ENCODE measurements at regions not wholly inside any gene's neighbourhood (a gene's known extent, or its start where the extent isn't known, plus 50 kb on each side); places are given as distances from the start of the nearest gene placed in this dataset.

DNA sequence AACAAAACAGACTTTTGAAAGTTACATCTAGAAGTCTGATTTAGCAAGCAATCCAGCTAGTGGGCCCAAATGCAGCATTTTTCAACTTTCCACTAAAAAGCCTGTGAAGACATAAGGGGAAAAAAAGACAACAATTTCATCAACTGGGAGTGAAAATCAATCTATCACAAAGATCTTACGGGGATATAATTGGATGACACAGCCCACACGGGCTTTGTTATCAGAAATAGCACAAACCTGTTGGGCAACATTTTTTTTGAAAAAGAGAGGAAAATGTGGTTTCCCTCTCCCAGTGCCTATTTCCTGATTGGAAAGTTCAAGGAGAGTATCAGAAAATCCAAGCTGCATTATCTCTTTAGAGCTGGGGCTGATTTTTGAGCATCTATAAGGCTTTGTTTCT, 132.7 kb downstream of the EVA1A start:
- H3K9me3 ChIP-seq, result no peaks in the 10 kb centered on the region
- H3K4me3 ChIP-seq, result no peak overlapping the region
- no peak for DNase-seq (ENCODE audit: low spot score in 2 of 2)
- H3K27ac ChIP-seq, result no peak overlapping the region
- TF ChIP-seq POLR2A (IDR thresholded peaks at IDR 0.05) (no peak), POLR2AphosphoS5 (IDR thresholded peaks at IDR 0.05) (no peak)
- TF ChIP-seq, protein P1, sequence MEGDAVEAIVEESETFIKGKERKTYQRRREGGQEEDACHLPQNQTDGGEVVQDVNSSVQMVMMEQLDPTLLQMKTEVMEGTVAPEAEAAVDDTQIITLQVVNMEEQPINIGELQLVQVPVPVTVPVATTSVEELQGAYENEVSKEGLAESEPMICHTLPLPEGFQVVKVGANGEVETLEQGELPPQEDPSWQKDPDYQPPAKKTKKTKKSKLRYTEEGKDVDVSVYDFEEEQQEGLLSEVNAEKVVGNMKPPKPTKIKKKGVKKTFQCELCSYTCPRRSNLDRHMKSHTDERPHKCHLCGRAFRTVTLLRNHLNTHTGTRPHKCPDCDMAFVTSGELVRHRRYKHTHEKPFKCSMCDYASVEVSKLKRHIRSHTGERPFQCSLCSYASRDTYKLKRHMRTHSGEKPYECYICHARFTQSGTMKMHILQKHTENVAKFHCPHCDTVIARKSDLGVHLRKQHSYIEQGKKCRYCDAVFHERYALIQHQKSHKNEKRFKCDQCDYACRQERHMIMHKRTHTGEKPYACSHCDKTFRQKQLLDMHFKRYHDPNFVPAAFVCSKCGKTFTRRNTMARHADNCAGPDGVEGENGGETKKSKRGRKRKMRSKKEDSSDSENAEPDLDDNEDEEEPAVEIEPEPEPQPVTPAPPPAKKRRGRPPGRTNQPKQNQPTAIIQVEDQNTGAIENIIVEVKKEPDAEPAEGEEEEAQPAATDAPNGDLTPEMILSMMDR (IDR thresholded peaks at IDR 0.05), result no peak
- no peaks in the 10 kb centered on the region for H3K4me1 ChIP-seq
- H3K27me3 ChIP-seq, result no peaks in the 10 kb centered on the region
- no peaks in the 10 kb centered on the region for H3K36me3 ChIP-seq
- intact Hi-C loops (cut with DNase I; ENCODE audit: low total_unique reads), result no loop called here

DNA sequence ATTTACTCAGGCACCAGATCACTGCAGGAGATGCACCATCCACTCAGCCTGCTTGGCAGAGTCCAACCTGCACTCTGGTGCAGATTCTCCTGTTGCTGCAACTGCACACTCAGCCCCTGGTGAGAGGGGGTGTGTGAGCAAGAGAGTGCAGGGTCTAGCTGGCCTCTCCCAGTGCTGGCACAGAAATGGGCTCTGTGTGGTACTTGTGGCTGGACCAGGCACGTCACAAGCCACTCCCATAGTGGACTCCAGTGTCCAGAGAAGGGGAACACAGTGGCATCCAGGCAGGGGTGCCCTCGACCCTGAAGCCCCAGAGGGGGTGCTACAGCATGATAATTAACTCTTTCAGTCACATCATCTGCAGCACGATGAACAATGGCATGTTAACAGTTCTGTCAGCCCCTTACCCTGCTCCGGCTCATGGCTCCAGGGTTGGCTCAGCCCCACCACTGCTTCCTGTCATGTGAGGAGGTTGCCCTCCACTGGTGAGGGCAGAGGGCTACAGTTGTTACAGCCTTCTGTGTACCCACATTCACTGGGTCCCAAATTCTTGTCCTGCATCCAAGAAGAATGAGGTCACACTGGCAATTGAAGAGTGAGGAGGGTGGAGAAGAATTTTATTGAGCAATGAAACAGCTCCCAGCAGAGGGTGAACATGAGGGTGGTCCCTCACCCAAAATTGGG, 135.7 kb downstream of the EVA1A start:
- no peak for DNase-seq (ENCODE audit: low spot score in 2 of 2)

DNA sequence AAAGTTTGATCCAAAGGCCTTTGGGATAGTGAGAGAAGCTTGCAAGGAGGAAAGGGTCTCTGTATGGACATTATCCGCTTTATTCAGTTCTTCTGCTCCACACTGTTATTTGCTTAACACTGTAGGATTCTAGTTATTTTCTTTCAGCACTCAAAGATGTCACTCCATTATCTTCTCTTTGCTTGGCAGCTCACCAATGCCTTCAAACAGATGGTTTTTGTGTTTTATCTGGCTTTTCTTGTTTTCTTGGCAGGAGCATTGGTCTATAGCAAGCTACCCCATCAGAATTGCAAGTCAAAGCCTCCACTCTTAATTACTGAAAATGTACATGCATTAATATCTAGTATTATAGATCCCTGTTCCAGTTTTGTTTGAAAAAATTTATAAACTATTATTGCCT, 138.8 kb downstream of the EVA1A start:
- intact Hi-C loops (cut with DNase I; ENCODE audit: low total_unique reads), result no loop called here
- H3K36me3 ChIP-seq, result no peaks in the 10 kb centered on the region
- H3K27ac ChIP-seq, result no peak overlapping the region
- no peak for TF ChIP-seq POLR2AphosphoS5 (IDR thresholded peaks at IDR 0.05)
- TF ChIP-seq, protein P1 (IDR thresholded peaks at IDR 0.05), result no peak
- no peak for TF ChIP-seq POLR2A (IDR thresholded peaks at IDR 0.05)
- no peaks in the 10 kb centered on the region for H3K4me1 ChIP-seq
- H3K9me3 ChIP-seq, result no peaks in the 10 kb centered on the region
- DNase-seq (ENCODE audit: low spot score in 2 of 2), result no peak
- H3K27me3 ChIP-seq, result no peaks in the 10 kb centered on the region
- no peak overlapping the region for H3K4me3 ChIP-seq

More for the DNA sequence above, 135.7 kb downstream of the EVA1A start:
- TF ChIP-seq POLR2A (IDR thresholded peaks at IDR 0.05) (no peak), POLR2AphosphoS5 (IDR thresholded peaks at IDR 0.05) (no peak)
- TF ChIP-seq, protein P1 (IDR thresholded peaks at IDR 0.05), result no peak
- no peaks in the 10 kb centered on the region for H3K36me3 ChIP-seq
- no peak overlapping the region for H3K27ac ChIP-seq
- H3K27me3 ChIP-seq, result no peaks in the 10 kb centered on the region
- no peaks in the 10 kb centered on the region for H3K9me3 ChIP-seq
- no peaks in the 10 kb centered on the region for H3K4me1 ChIP-seq
- intact Hi-C loops (cut with DNase I; ENCODE audit: low total_unique reads), result no loop called here
- H3K4me3 ChIP-seq, result no peak overlapping the region

DNA sequence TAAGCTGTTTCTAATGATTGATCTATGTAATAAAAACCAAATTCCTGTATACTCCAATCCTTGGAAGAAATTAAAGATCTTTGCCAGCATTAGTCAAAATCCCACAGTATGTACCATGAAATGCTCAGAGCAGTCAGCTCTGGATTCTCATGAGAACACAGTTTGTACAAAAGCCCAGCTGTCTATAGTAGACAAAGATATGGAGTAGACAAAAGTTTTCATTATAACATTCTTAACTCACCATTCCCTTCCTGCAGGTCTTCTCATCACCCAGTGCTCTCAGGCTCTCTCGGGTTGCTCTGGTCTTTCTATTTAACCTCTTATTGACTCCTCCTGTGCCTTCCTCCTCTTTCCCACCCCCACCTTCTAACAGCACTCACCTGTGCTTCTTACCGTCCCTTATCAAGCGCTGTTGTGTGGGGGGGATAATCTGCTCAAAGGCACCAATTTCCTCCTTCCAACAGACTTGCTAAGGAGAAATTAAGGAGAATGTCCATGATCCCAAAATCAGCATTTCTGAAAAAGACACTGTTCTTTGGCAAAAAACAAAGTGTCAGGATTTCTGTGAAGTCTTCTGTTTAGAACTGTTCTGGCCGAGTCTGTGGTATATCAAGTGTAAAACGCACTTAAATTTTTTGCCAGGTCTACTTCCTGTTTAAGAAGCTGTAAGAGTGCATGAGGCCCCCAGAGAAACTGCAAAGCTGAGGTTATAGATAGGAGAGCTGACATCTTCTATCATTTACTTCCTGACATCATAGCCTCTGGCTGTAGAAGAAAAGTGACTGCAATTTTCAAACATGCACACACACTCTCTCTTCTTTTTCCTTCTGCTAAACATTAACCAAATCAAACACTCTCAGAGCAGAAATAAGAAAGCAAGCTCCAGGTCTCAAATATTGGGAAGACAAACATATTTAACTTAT, 144.1 kb downstream of the EVA1A start:
- H3K9me3 ChIP-seq, result no peaks in the 10 kb centered on the region
- no peak for DNase-seq (ENCODE audit: low spot score in 2 of 2)
- TF ChIP-seq POLR2A (IDR thresholded peaks at IDR 0.05) (no peak), POLR2AphosphoS5 (IDR thresholded peaks at IDR 0.05) (no peak)
- TF ChIP-seq, protein P1 (IDR thresholded peaks at IDR 0.05), result no peak
- H3K36me3 ChIP-seq, result no peaks in the 10 kb centered on the region
- no peak overlapping the region for H3K27ac ChIP-seq
- intact Hi-C loops (cut with DNase I; ENCODE audit: low total_unique reads), result no loop called here
- H3K4me1 ChIP-seq, result no peaks in the 10 kb centered on the region
- H3K4me3 ChIP-seq, result no peak overlapping the region
- no peaks in the 10 kb centered on the region for H3K27me3 ChIP-seq

DNA sequence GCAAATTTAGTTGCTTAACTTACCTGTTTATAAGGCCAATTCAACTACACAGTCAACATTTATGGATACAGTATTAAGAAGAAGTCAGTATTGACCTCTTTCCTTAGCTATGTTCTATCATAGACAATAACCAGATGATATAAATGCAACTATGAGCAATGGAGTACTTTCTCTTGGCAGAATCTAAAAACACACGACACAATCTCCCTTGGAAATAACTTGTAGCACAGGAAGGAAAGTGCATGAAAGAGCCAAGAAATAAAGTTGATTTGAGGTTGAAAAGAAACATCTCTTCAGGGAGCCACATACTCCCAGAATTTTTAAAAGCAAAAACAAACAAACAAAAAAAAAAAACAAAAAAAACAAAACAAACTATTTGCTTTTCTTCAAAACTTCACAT, 145.0 kb downstream of the EVA1A start:
- no peak for DNase-seq (ENCODE audit: low spot score in 2 of 2)
- TF ChIP-seq POLR2A (IDR thresholded peaks at IDR 0.05) (no peak), POLR2AphosphoS5 (IDR thresholded peaks at IDR 0.05) (no peak)
- TF ChIP-seq, protein P1 (IDR thresholded peaks at IDR 0.05), result no peak
- no peak overlapping the region for H3K27ac ChIP-seq
- no peaks in the 10 kb centered on the region for H3K27me3 ChIP-seq
- H3K4me3 ChIP-seq, result no peak overlapping the region
- intact Hi-C loops (cut with DNase I; ENCODE audit: low total_unique reads), result no loop called here
- H3K4me1 ChIP-seq, result no peaks in the 10 kb centered on the region
- H3K9me3 ChIP-seq, result no peaks in the 10 kb centered on the region
- no peaks in the 10 kb centered on the region for H3K36me3 ChIP-seq

All from breast epithelium (tissue), 4 donors.